Activated naive CD4-positive, alpha-beta T cell treated with anti-CD3 and anti-CD28 coated beads, Interleukin-2, amount 50 U/mL, for 24 hours (primary cell): ENCODE measurements at regions not wholly inside any gene's neighbourhood (a gene's known extent, or its start where the extent isn't known, plus 50 kb on each side); places are given as distances from the start of the nearest gene placed in this dataset.

ENCODE experiments used
- H3K27ac Mint-ChIP-seq: one replicate; pipeline ENCODE4 v1.8.0; 2021; ENCODE audit warnings: mild to moderate bottlenecking, mixed read lengths
- H3K27me3 Mint-ChIP-seq: one replicate; pipeline ENCODE4 v1.8.0; 2021; ENCODE audit warnings: mixed read lengths
- H3K36me3 Mint-ChIP-seq: one replicate; pipeline ENCODE4 v1.8.0; 2021; ENCODE audit warnings: mixed read lengths
- H3K4me1 Mint-ChIP-seq: one replicate; pipeline ENCODE4 v1.8.0; 2021; ENCODE audit warnings: mixed read lengths
- H3K4me3 Mint-ChIP-seq: one replicate; pipeline ENCODE4 v1.8.0; 2021; ENCODE audit warnings: mild to moderate bottlenecking, mixed read lengths
- H3K9me3 Mint-ChIP-seq: one replicate; pipeline ENCODE4 v1.8.0; 2021; ENCODE audit warnings: mixed read lengths

- Mint-ChIP-seq H3K27me3 (no peaks in the 10 kb centered on the region), H3K4me1 (peaks cover 11% of the 10 kb centered on the region), H3K9me3 (no peaks in the 10 kb centered on the region), H3K36me3 (no peaks in the 10 kb centered on the region), H3K4me3 (no peak overlapping the region), H3K27ac (no peak overlapping the region)
These were observed 66.4 kb upstream of the SORL1 start for GRCh38 chr11:121385688-121386087.
